ENCODE measurements at regions not wholly inside any gene's neighbourhood (a gene's known extent, or its start where the extent isn't known, plus 50 kb on each side); places are given as distances from the start of the nearest gene placed in this dataset.

DNA sequence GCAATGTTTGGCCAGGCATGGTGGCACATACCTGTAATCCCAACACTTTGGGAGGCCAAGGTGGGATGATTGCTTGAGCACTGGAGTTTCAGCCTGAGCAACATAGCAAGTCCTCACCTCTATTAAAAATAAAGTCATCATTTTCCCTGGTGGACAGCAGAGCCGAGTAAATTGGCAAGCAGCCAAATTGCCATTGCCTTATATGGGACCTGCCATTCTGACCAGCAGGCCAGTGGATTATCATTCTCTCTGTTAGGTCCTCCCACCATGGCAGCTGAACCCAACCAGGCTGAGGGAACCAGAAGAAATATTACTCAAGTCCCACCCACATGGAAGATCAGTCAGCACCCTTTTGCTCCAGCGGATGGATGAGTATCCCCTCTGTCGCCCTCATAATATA lies 1829.9 kb downstream of the EFNA5 start:
- no peak overlapping the region for H3K9ac ChIP-seq (ENCODE audit: low read depth, low read length)

DNA sequence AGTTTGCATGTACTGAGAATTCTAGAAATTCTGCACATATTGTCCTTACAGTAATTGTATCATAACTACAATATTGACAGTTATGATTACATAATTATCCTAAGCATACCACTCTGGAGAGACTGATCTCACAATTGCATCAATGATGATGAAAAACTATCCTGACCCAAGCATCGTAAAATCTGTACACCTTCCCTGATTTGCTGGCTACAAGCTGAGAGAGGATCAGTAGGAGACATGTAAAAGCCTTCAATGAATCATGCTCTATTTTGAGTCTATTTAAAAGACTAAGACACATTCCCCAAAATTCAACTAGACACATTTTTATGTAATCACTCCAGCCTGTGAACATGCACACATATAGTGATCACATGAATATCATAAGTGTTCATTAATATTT lies 1833.8 kb downstream of the EFNA5 start:
- no peak overlapping the region for H3K9ac ChIP-seq (ENCODE audit: low read depth, low read length)
- no peak overlapping the region for H3K4me2 ChIP-seq (ENCODE audit: low read length)
- H3K4me1 ChIP-seq (ENCODE audit: control insufficient read depth, insufficient read depth, low read length): no peaks in the 10 kb centered on the region
- no peaks in the 10 kb centered on the region for H3K36me3 ChIP-seq (ENCODE audit: insufficient read depth, low read length)
- H3K4me3 ChIP-seq (ENCODE audit: low read length): no peak overlapping the region
- no peaks in the 10 kb centered on the region for H3K27me3 ChIP-seq (ENCODE audit: control insufficient read depth, insufficient read depth, low read length)
- no peaks in the 10 kb centered on the region for H3K9me3 ChIP-seq (replicated peaks; ENCODE audit: low read length)

More for the DNA sequence above, 1829.9 kb downstream of the EFNA5 start:
- Histone ChIP-seq H3K36me3 (ENCODE audit: insufficient read depth, low read length) (no peaks in the 10 kb centered on the region), H3K4me1 (ENCODE audit: control insufficient read depth, insufficient read depth, low read length) (no peaks in the 10 kb centered on the region), H3K4me2 (ENCODE audit: low read length) (no peak overlapping the region), H3K9me3 (replicated peaks; ENCODE audit: low read length) (no peaks in the 10 kb centered on the region), H3K27me3 (ENCODE audit: control insufficient read depth, insufficient read depth, low read length) (no peaks in the 10 kb centered on the region), H3K4me3 (ENCODE audit: low read length) (no peak overlapping the region)

GRCh38 chr5:105836268-105836667 lies 1834.5 kb downstream of the EFNA5 start:
- Histone ChIP-seq H3K4me3 (ENCODE audit: low read length) (no peak overlapping the region), H3K36me3 (ENCODE audit: insufficient read depth, low read length) (no peaks in the 10 kb centered on the region), H3K9me3 (replicated peaks; ENCODE audit: low read length) (no peaks in the 10 kb centered on the region), H3K4me2 (ENCODE audit: low read length) (no peak overlapping the region), H3K27me3 (ENCODE audit: control insufficient read depth, insufficient read depth, low read length) (no peaks in the 10 kb centered on the region), H3K9ac (ENCODE audit: low read depth, low read length) (no peak overlapping the region), H3K4me1 (ENCODE audit: control insufficient read depth, insufficient read depth, low read length) (no peaks in the 10 kb centered on the region)

DNA sequence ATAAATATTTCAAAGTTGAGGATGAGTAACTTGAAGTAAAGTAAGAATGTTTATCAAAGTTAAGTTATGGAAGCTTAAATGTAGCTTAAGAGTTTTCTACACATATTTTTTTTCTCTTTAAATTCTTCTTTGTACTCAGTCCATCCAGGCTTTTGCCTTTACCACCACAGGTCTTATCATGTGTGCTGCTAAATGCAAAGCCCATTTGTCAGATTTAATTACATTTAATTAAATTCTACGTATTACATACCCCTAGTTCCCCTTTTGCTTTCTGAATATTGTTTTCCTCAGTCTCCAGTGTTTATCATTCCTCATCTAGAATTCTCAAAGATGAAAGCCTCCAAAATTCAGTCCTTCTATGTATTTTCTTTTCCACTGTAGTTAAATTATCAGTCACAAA lies 1841.9 kb downstream of the EFNA5 start:
- no peaks in the 10 kb centered on the region for H3K27me3 ChIP-seq (ENCODE audit: control insufficient read depth, insufficient read depth, low read length)
- H3K4me2 ChIP-seq (ENCODE audit: low read length): no peak overlapping the region
- H3K4me3 ChIP-seq (ENCODE audit: low read length): no peak overlapping the region
- H3K4me1 ChIP-seq (ENCODE audit: control insufficient read depth, insufficient read depth, low read length): no peaks in the 10 kb centered on the region
- H3K9ac ChIP-seq (ENCODE audit: low read depth, low read length): no peak overlapping the region
- H3K9me3 ChIP-seq (replicated peaks; ENCODE audit: low read length): no peaks in the 10 kb centered on the region
- H3K36me3 ChIP-seq (ENCODE audit: insufficient read depth, low read length): no peaks in the 10 kb centered on the region

DNA sequence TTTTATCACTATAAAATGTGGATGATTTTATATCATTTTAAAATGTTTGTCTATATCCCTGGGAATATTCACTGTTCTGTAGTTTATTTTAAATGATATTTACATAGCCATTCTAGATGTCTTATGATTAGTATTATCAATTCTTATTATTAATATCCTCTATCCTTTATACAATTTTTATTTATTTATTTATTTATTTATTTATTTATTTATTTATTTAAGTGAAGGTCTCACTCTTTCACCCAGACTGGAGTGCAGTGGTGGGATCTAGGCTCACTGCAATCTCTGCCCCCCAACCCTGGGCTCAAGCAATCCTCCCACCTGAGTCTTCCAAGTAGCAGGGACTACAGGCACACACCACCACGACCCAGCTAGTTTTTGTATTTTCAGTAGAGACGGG lies 1848.9 kb downstream of the EFNA5 start:
- Histone ChIP-seq H3K9me3 (replicated peaks; ENCODE audit: low read length) (no peaks in the 10 kb centered on the region), H3K27me3 (ENCODE audit: control insufficient read depth, insufficient read depth, low read length) (no peaks in the 10 kb centered on the region), H3K4me1 (ENCODE audit: control insufficient read depth, insufficient read depth, low read length) (peaks cover 9% of the 10 kb centered on the region), H3K36me3 (ENCODE audit: insufficient read depth, low read length) (no peaks in the 10 kb centered on the region), H3K4me2 (ENCODE audit: low read length) (no peak overlapping the region), H3K9ac (ENCODE audit: low read depth, low read length) (no peak overlapping the region), H3K4me3 (ENCODE audit: low read length) (no peak overlapping the region)

DNA sequence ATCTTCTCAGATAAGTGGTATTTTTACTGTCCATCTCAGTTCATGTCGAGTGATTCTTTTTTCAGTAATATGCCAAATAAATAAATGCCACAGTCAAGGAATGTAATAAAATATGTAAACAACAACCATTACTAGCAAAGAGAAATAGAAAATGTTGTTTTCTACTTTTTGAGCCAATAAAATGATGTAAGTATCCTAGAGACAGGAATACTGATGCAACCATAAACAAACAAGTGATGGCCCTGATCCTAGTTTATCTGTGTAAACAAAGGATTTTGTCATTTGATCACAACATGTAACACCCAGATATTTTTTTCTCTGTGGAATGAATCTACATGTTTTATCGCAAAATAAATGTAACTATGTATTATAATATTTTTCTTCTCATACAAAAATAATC lies 1852.8 kb downstream of the EFNA5 start:
- H3K9ac ChIP-seq (ENCODE audit: low read depth, low read length): no peak overlapping the region
- H3K4me2 ChIP-seq (ENCODE audit: low read length): peak overlapping the region; percentile 11
- no peak overlapping the region for H3K4me3 ChIP-seq (ENCODE audit: low read length)
- H3K36me3 ChIP-seq (ENCODE audit: insufficient read depth, low read length): no peaks in the 10 kb centered on the region
- no peaks in the 10 kb centered on the region for H3K9me3 ChIP-seq (replicated peaks; ENCODE audit: low read length)
- peaks cover 11% of the 10 kb centered on the region for H3K4me1 ChIP-seq (ENCODE audit: control insufficient read depth, insufficient read depth, low read length)
- H3K27me3 ChIP-seq (ENCODE audit: control insufficient read depth, insufficient read depth, low read length): no peaks in the 10 kb centered on the region

DNA sequence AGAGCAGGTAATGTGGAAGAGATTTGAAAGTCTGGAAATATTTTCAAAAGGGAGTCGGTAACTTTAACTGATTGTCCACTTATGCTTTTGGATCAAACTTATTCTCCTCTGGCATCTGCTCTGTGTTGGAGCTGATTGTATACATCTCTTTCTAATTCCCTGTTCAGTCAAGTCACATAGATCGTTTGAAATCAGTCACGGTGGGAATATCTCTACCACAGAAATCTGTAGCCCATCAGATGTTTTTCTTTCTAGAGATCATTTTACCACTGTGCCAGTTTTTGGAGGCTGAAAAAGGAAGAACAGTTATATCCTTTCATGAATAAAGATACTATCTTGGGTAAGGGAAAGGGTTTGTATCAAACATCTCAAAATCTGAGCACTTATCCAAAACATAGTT lies 1853.3 kb downstream of the EFNA5 start:
- no peak overlapping the region for H3K4me3 ChIP-seq (ENCODE audit: low read length)
- no peaks in the 10 kb centered on the region for H3K36me3 ChIP-seq (ENCODE audit: insufficient read depth, low read length)
- H3K27me3 ChIP-seq (ENCODE audit: control insufficient read depth, insufficient read depth, low read length): no peaks in the 10 kb centered on the region
- peak overlapping the region; percentile 11 for H3K4me2 ChIP-seq (ENCODE audit: low read length)
- peaks cover 11% of the 10 kb centered on the region for H3K4me1 ChIP-seq (ENCODE audit: control insufficient read depth, insufficient read depth, low read length)
- peak overlapping the region; percentile 16 for H3K9ac ChIP-seq (ENCODE audit: low read depth, low read length)
- H3K9me3 ChIP-seq (replicated peaks; ENCODE audit: low read length): no peaks in the 10 kb centered on the region

- H3K4me2 ChIP-seq (ENCODE audit: low read length): peak overlapping the region; percentile 11
Observed at GRCh38 chr5:105816961-105817360, 1853.8 kb downstream of the EFNA5 start.

DNA sequence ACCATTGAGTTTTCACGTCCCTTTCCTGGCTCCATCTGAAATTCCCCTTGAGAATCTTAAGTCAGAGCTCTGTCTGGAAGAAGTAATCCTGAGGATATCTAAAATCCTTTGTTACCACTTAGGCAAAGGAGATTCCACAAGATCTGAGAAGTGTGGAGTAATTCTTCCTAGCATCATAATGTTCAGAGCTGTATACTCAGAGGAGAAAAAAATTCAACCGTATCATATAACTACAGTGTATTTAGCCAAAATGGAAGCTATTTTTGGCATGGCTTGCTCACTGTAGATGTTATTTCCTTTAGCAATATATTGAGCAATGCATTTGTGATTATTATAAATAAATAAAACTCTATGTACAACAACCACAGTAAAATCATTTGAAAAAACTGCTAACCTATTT lies 1858.4 kb downstream of the EFNA5 start:
- Histone ChIP-seq H3K4me3 (ENCODE audit: low read length) (no peak overlapping the region), H3K9me3 (replicated peaks; ENCODE audit: low read length) (no peaks in the 10 kb centered on the region), H3K36me3 (ENCODE audit: insufficient read depth, low read length) (no peaks in the 10 kb centered on the region), H3K4me2 (ENCODE audit: low read length) (no peak overlapping the region), H3K9ac (ENCODE audit: low read depth, low read length) (no peak overlapping the region), H3K27me3 (ENCODE audit: control insufficient read depth, insufficient read depth, low read length) (no peaks in the 10 kb centered on the region), H3K4me1 (ENCODE audit: control insufficient read depth, insufficient read depth, low read length) (peaks cover 10% of the 10 kb centered on the region)

More at GRCh38 chr5:105816961-105817360, 1853.8 kb downstream of the EFNA5 start:
- Histone ChIP-seq H3K9ac (ENCODE audit: low read depth, low read length) (peak overlapping the region; percentile 16), H3K36me3 (ENCODE audit: insufficient read depth, low read length) (no peaks in the 10 kb centered on the region), H3K27me3 (ENCODE audit: control insufficient read depth, insufficient read depth, low read length) (no peaks in the 10 kb centered on the region), H3K9me3 (replicated peaks; ENCODE audit: low read length) (no peaks in the 10 kb centered on the region), H3K4me3 (ENCODE audit: low read length) (no peak overlapping the region), H3K4me1 (ENCODE audit: control insufficient read depth, insufficient read depth, low read length) (peaks cover 14% of the 10 kb centered on the region)

- Histone ChIP-seq H3K4me1 (ENCODE audit: control insufficient read depth, insufficient read depth, low read length) (peaks cover 3% of the 10 kb centered on the region), H3K4me3 (ENCODE audit: low read length) (no peak overlapping the region), H3K4me2 (ENCODE audit: low read length) (no peak overlapping the region)
Observed at GRCh38 chr5:105807951-105808350, 1862.8 kb downstream of the EFNA5 start.

DNA sequence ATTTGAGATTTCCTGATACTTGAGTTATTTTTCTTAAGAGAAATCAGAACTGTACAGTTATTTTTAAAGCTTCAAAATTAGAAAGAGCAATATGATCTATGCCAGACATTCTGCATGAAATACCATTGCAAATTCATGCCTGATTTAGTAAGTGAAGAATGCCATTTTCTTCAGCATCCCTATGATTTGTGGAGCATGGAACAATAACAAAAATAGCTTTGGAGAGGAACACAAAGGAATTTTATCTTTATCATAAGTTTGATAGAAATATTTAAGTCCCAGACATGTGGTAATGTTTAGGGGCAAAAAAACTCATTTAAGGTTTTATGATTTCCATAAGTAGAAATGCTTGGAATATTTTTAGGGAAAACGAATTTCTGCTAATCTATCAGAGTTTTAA lies 1863.4 kb downstream of the EFNA5 start:
- H3K4me2 ChIP-seq (ENCODE audit: low read length): no peak overlapping the region
- no peak overlapping the region for H3K9ac ChIP-seq (ENCODE audit: low read depth, low read length)
- H3K4me3 ChIP-seq (ENCODE audit: low read length): no peak overlapping the region
- no peaks in the 10 kb centered on the region for H3K27me3 ChIP-seq (ENCODE audit: control insufficient read depth, insufficient read depth, low read length)
- H3K36me3 ChIP-seq (ENCODE audit: insufficient read depth, low read length): no peaks in the 10 kb centered on the region
- peaks cover 3% of the 10 kb centered on the region for H3K4me1 ChIP-seq (ENCODE audit: control insufficient read depth, insufficient read depth, low read length)
- no peaks in the 10 kb centered on the region for H3K9me3 ChIP-seq (replicated peaks; ENCODE audit: low read length)

More at GRCh38 chr5:105807951-105808350, 1862.8 kb downstream of the EFNA5 start:
- H3K9ac ChIP-seq (ENCODE audit: low read depth, low read length): no peak overlapping the region
- no peaks in the 10 kb centered on the region for H3K36me3 ChIP-seq (ENCODE audit: insufficient read depth, low read length)
- H3K27me3 ChIP-seq (ENCODE audit: control insufficient read depth, insufficient read depth, low read length): no peaks in the 10 kb centered on the region
- no peaks in the 10 kb centered on the region for H3K9me3 ChIP-seq (replicated peaks; ENCODE audit: low read length)

- Histone ChIP-seq H3K4me1 (ENCODE audit: control insufficient read depth, insufficient read depth, low read length) (no peaks in the 10 kb centered on the region), H3K9ac (ENCODE audit: low read depth, low read length) (no peak overlapping the region), H3K9me3 (replicated peaks; ENCODE audit: low read length) (no peaks in the 10 kb centered on the region), H3K4me3 (ENCODE audit: low read length) (no peak overlapping the region), H3K36me3 (ENCODE audit: insufficient read depth, low read length) (no peaks in the 10 kb centered on the region), H3K4me2 (ENCODE audit: low read length) (no peak overlapping the region), H3K27me3 (ENCODE audit: control insufficient read depth, insufficient read depth, low read length) (no peaks in the 10 kb centered on the region)
Observed at GRCh38 chr5:105806596-105806995, 1864.1 kb downstream of the EFNA5 start.

Data from skeletal muscle satellite cell (primary cell).